ENCODE measurements at regions not wholly inside any gene's neighbourhood (a gene's known extent, or its start where the extent isn't known, plus 50 kb on each side); places are given as distances from the start of the nearest gene placed in this dataset.
"Not testable (repeated sequence)": the region's sequence is repeated elsewhere in the genome, so short reads cannot be mapped to it uniquely, and the experiment has no call there.

- Histone ChIP-seq H3K4me1 (no peaks in the 10 kb centered on the region), H3K9me3 (no peaks in the 10 kb centered on the region), H3K36me3 (no peaks in the 10 kb centered on the region), H3K27me3 (ENCODE audit: low read depth) (no peaks in the 10 kb centered on the region), H3K27ac (no peak overlapping the region), H3K4me3 (no peak overlapping the region)
- DNase-seq, result no peak
- no peak for ATAC-seq
- intact Hi-C loops (cut with DNase I), result no loop called here
- no peak for TF ChIP-seq CTCF (IDR thresholded peaks at IDR 0.05)
Measured at GRCh38 chr1:90296327-90296726, 301.4 kb downstream of the ZNF326 start.

GRCh38 chr1:90295534-90295933, 300.6 kb downstream of the ZNF326 start:
- DNase-seq (no peak), ATAC-seq (no peak)
- Histone ChIP-seq H3K9me3 (no peaks in the 10 kb centered on the region), H3K4me3 (no peak overlapping the region), H3K27ac (no peak overlapping the region), H3K4me1 (no peaks in the 10 kb centered on the region), H3K27me3 (ENCODE audit: low read depth) (no peaks in the 10 kb centered on the region), H3K36me3 (no peaks in the 10 kb centered on the region)
- intact Hi-C loops (cut with DNase I), result no loop called here
- no peak for TF ChIP-seq CTCF (IDR thresholded peaks at IDR 0.05)

DNA sequence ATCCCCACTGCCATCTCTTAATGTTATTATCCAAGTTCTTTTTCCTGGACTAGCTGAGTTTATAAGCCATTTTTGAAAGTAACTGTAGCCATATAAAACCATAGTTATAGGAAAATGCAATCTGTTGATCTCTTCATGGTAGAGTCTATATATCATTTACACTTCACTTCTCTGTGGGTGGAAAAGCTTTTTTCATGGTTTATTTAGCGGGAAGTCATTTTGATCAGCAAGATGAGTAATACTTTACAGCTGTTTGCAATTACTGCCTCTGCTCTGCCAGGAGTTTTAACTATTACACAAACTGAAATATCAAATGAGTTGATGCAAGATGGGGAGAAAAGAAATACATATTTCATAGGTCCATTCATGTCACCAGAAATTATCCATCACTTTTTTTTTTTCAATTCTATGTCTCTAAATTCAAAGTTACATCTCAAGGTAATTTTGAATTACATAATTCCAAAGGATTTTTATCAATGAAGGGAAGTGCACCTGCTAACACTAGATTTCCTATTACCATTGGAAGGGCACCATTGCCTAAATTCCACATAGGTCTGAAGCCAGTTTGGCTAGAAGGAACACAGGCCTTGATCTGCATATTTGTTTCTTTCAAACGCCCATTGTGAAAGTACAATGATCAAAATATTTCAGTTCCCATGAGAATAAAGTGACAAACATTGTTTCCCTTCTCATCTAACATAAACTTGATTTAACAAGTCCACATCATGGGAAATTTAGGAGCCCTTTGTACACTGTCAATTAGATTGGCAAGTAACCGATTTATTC, 296.7 kb downstream of the ZNF326 start:
- no peaks in the 10 kb centered on the region for H3K4me1 ChIP-seq
- TF ChIP-seq CTCF (IDR thresholded peaks at IDR 0.05), result no peak
- H3K36me3 ChIP-seq, result no peaks in the 10 kb centered on the region
- intact Hi-C loops (cut with DNase I), result no loop called here
- no peaks in the 10 kb centered on the region for H3K9me3 ChIP-seq
- H3K27me3 ChIP-seq (ENCODE audit: low read depth), result no peaks in the 10 kb centered on the region
- DNase-seq, result no peak
- no peak overlapping the region for H3K4me3 ChIP-seq
- H3K27ac ChIP-seq, result no peak overlapping the region
- ATAC-seq, result no peak

- DNase-seq, result no peak
- Histone ChIP-seq H3K27ac (no peak overlapping the region), H3K4me1 (no peaks in the 10 kb centered on the region), H3K36me3 (no peaks in the 10 kb centered on the region), H3K4me3 (no peak overlapping the region), H3K9me3 (no peaks in the 10 kb centered on the region), H3K27me3 (ENCODE audit: low read depth) (no peaks in the 10 kb centered on the region)
- intact Hi-C loops (cut with DNase I), result no loop called here
- no peak for TF ChIP-seq CTCF (IDR thresholded peaks at IDR 0.05)
- ATAC-seq, result no peak
Measured at GRCh38 chr1:90282811-90283210, 287.9 kb downstream of the ZNF326 start.

DNA sequence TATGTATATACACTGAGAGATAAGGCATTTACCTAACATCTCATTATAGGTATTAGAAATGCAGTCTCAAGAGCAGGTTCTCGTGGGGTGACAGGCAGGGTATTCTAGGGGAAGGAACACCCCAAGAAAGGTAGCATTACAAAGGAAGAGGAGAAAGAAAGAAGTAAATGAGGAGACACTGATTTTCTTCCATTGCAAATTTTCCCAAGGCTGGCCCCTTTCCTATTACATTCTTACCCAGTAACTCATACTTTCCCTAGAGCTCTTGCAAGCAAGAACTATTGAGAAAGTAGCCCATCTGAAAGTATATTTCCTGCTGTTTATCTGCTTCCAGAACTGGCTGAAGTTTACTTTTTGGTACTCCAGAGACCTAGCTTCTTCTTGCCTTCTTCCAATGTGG, 287.0 kb downstream of the ZNF326 start:
- H3K4me3 ChIP-seq; H3K36me3 ChIP-seq; ATAC-seq; H3K4me1 ChIP-seq; DNase-seq; intact Hi-C loops (cut with DNase I); H3K27ac ChIP-seq; H3K27me3 ChIP-seq (ENCODE audit: low read depth); H3K9me3 ChIP-seq: not testable (repeated sequence)

GRCh38 chr1:90277270-90277669, 282.4 kb downstream of the ZNF326 start:
- no peaks in the 10 kb centered on the region for H3K36me3 ChIP-seq
- DNase-seq (no peak), ATAC-seq (no peak)
- intact Hi-C loops (cut with DNase I), result no loop called here
- no peaks in the 10 kb centered on the region for H3K9me3 ChIP-seq
- H3K27ac ChIP-seq, result no peak overlapping the region
- TF ChIP-seq CTCF (IDR thresholded peaks at IDR 0.05), result no peak
- no peak overlapping the region for H3K4me3 ChIP-seq
- H3K27me3 ChIP-seq (ENCODE audit: low read depth), result no peaks in the 10 kb centered on the region
- no peaks in the 10 kb centered on the region for H3K4me1 ChIP-seq
